NCI-H460 (cell line): ENCODE measurements at regions not wholly inside any gene's neighbourhood (a gene's known extent, or its start where the extent isn't known, plus 50 kb on each side); places are given as distances from the start of the nearest gene placed in this dataset.
"Not testable (repeated sequence)": the region's sequence is repeated elsewhere in the genome, so short reads cannot be mapped to it uniquely, and the experiment has no call there.

Experiments
- DNase-seq: peaks from one replicate; pipeline ENCODE4 v3.0.0-alpha.2; 2016; ENCODE audit warnings: low read depth; ENCODE audit errors: extremely low read depth

DNA sequence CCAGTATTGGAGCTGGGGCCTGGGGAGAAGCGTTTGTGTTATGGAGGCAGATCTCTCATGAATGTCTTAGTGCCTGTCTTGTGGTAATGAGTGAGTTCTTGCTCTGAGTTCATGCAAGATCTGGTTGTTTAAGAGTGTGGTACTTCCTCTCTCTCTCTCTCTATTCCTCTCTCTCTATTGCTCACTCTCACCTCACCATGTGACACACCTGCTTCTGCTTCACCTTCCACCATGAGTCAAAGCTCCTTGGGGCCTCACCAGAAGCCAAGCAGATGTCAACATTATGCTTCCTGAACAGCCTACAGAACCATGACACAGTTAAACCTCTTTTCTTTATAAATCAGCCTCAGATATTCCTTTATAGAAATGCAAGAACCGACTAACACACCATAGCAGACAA is 242.7 kb upstream of the ADRA1B start:
- DNase-seq: no peak

DNA sequence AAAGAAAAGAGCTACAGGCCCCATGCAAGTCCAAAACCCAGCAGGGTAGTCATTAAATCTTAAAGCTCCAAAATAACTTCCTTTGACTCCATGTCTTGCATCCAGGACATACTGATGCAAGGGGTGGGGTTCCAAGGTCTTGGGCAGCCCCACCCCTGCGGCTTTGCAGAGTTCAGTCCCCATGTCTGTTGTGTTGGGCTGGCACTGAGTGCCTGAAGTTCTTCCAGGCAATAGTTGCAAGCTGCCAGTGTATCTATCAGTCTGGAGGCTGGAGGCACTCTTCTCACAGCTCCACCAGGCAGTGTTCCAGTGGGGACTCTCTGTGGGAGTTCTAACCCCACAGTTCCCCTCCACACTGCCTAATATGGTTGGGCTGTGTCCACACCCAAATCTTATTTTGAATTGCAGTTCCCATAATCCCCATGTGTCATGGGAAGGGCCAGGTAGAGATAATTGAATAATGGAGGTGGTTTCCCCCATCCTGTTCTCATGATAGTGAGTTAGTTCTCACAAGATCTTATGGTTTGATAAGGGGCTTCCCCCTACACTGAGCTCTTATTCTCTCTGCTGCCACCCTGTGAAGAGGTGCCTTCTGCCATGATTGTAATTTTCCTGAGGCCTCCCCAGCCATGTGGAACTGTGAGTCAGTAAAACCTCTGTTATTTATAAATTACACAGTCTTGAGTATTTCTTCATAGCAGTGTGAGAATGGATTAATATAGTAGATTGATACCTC is 237.5 kb upstream of the ADRA1B start:
- no peak for DNase-seq

- no peak for DNase-seq
Observed at GRCh38 chr5:159680095-159680494, 236.2 kb upstream of the ADRA1B start.

GRCh38 chr5:159681661-159682060 is 234.6 kb upstream of the ADRA1B start:
- no peak for DNase-seq

DNA sequence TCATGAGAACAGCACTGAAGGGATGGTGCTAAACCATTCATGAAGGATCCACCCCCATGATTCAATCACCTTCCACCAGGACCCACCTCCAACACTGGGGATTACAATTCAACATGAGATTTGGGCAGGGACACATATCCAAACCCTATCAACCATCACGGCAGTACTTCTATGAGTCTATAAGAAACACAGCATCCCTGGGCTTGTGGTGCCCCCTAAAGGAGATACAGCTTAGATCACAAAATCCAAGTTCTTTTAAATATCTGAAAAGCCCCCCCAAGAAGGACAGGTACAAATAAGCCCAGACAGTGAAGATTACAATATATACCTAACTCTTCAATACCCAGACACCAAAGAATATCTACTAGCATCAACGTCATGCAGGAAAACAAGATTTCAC is 233.7 kb upstream of the ADRA1B start:
- no peak for DNase-seq

- DNase-seq: not testable (repeated sequence)
Observed at GRCh38 chr5:159687892-159688291, 228.4 kb upstream of the ADRA1B start.

DNA sequence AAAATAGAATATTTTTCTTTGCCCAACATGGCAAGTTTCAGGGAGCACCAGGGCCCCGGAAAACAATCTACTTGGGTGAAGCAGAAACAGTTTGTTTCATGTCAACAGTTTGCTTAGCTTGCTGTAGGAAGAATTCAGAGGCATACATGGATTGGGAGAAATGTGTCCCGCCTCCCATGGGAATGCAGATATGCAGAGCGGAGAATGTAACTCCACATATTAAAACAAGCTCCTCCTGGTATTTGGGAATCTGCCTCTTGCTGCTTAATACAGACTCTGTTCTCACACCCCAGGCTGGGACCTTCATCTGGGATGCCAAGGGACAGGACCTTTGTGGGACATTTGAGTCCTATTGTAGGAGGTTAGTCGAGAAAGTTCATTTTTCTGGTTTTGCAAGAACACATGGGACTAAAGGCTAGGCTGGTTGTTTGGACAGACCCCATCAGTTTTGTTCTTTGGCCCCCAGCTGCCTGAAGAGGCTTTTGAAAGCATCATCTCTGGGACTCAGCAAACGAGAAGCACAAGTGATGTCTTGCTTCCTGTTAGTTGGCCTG is 220.5 kb upstream of the ADRA1B start:
- DNase-seq: no peak

GRCh38 chr5:159697530-159697929 is 218.8 kb upstream of the ADRA1B start:
- no peak for DNase-seq

DNA sequence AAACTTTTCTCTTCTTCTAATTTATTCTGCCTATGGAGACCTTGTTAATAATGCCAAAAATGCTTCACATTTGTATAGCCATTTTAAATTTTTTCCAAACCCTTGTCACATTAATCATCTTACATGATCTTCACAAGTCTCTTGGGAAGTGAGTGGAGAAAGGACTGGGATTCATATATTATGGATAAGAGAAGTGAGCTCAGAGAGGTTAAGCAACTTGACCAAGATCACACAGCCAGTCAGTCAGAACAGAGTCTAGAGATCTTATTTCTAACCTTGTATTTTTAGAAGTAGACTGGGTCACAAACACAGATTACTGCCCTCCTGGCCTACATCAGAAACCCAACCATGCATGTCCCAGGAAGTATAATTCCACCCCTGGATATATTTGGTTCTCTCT is 218.0 kb upstream of the ADRA1B start:
- DNase-seq: no peak

- no peak for DNase-seq
Observed at GRCh38 chr5:159700016-159700415, 216.3 kb upstream of the ADRA1B start.

DNA sequence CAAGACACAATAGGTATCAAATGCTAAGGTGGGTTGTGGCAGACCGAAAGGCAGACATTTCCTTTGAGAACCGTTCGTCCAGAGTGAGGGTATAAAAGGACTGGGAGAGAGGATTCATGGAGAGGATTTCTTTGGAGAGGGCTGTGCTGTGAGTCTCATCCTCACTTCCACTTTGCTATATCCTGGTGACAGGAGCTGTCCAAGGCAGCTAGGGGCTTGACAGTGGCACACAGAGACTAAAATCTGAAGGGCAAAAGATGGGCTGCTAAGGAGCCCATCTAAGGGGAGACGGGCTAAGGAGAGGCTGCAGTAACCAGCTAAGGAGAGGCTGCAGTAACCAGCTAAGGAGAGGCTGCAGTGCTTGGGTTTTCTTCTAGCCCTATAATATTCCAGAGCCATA is 214.0 kb upstream of the ADRA1B start:
- DNase-seq: no peak

- no peak for DNase-seq
Observed at GRCh38 chr5:159702826-159703225, 213.5 kb upstream of the ADRA1B start.

GRCh38 chr5:159704160-159704559 is 212.1 kb upstream of the ADRA1B start:
- no peak for DNase-seq

- no peak for DNase-seq
Observed at GRCh38 chr5:159705948-159706347, 210.3 kb upstream of the ADRA1B start.

DNA sequence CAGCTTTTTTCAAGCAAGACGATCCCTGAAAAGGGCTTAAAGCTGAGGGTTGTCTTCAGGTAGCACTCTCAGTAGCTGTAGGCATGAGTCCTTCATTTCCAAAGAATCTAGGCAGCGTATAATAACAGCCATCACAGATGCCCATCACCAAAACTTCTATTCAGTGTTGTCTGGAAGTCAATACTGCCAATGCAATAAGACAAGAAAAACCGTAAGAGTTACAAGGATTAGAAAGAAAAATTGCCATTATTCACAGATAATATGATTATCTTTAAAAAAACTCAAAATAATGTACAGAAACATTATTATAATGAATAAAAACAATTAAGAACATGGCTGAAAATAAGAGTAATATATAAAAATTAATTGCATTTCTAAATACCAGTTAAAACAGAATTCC is 208.2 kb upstream of the ADRA1B start:
- DNase-seq: no peak

DNA sequence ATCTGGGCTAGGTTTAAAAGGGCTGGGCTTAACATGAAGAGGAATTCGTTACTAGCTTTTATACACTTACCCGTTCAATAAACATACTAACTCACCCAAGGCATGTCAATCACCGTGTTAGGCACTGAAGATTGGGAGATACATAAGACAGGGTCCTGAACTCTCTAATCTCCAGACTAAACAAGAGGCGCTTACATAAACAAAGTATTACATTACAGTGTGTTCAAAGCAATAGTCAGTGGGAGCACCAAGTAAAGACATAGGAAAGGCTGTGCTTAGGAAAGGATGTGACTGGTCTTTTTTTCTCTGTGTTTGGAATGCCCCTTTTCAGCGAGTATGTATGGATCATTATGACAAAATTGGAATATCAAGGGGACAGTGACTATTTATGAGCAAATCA is 203.6 kb upstream of the ADRA1B start:
- no peak for DNase-seq

DNA sequence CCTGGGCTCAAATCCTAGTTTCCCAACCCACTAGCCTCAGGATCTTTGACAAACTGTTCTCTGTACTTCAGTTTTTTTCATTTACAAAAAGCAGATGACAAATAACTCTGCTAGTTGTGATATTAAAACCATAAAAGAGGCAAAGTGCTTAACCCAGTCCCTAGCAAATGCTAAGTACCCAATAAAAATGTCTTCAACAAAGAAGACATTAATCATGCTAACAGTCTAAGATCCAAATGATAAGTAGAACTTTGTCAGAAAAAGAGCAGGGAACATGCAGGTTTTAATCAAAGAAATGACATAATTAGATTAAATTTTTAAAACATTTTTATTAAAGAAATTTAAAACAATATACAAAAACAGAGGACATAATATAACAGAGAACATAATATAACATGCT is 203.0 kb upstream of the ADRA1B start:
- no peak for DNase-seq

DNA sequence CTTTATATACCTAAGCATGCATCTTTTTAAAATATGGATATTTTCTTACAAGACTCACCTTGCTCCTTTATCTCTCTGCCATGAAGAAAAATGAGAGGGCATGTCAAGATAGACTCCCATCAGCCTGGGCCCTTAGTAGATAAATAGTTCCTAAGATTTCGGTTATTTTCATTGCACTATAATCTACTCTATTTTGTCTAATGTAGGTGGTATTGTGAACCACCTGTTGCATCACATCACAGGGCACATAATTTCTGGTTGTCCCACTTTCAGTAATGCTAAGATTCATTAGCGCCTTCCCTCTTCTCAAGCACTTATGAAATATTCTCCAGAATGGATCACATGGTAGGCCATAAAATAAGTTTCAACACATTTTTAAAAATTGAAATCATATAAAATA is 202.5 kb upstream of the ADRA1B start:
- no peak for DNase-seq

DNA sequence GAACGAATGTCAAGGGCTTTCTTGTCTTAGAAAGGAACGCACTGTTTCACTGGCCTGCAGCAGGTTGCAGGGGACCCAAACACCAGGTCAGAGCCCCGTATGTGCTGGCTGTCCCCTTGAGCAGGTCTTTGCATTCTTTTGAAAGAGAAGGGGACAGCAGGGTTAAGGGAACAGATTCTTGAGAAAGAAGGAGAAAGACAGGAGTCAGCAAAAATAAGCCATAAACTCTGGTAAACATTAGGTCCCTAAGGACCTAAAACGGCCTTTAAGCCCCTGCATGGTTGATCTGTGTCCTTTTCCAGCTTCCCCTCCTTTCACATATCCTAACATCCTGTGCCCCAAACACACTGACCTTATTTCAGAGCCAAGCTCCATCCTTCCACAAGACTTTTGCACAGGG is 190.8 kb upstream of the ADRA1B start:
- no peak for DNase-seq

- DNase-seq: no peak
Observed at GRCh38 chr5:159727167-159727566, 189.1 kb upstream of the ADRA1B start.

- DNase-seq: no peak
Observed at GRCh38 chr5:159730285-159730684, 186.0 kb upstream of the ADRA1B start.

DNA sequence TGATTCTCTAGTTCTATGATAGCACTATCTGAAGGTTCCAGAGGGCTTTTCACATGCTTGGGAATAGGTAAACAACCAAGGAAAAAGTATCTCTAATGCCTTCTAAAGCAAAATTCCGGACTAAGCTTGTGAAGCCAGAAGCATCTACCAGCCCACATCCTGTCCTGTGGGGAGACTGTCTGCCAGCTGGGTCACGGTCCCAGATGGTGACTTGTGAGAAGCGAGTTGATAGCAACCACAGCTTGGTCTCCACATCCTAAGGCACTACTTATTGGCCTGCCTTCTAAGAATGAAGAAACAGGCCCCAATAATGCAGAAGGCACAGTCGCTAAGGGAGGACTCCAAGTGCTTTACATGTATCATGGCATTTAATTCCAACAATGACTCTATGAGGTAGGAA is 184.1 kb upstream of the ADRA1B start:
- no peak for DNase-seq

GRCh38 chr5:159734366-159734765 is 181.9 kb upstream of the ADRA1B start:
- DNase-seq: no peak
